HG03103 (cell line): ENCODE measurements at regions not wholly inside any gene's neighbourhood (a gene's known extent, or its start where the extent isn't known, plus 50 kb on each side); places are given as distances from the start of the nearest gene placed in this dataset.
"Not testable (repeated sequence)": the region's sequence is repeated elsewhere in the genome, so short reads cannot be mapped to it uniquely, and the experiment has no call there.

ENCODE experiments used
- ATAC-seq: cut with Tn5 transposase; IDR thresholded peaks from one replicate; pipeline ENCODE4 v1.9.1; 2021; ENCODE audit warnings: low read depth; ENCODE audit not compliant: unreplicated experiment

- ATAC-seq = no peak
Measured at GRCh38 chr1:47680815-47681475, 243.1 kb downstream of the FOXD2 start.

- no peak for ATAC-seq
Measured at GRCh38 chr1:47681735-47682134, 243.9 kb downstream of the FOXD2 start.

- no peak for ATAC-seq
Measured at GRCh38 chr1:47682198-47682597, 244.4 kb downstream of the FOXD2 start.

DNA sequence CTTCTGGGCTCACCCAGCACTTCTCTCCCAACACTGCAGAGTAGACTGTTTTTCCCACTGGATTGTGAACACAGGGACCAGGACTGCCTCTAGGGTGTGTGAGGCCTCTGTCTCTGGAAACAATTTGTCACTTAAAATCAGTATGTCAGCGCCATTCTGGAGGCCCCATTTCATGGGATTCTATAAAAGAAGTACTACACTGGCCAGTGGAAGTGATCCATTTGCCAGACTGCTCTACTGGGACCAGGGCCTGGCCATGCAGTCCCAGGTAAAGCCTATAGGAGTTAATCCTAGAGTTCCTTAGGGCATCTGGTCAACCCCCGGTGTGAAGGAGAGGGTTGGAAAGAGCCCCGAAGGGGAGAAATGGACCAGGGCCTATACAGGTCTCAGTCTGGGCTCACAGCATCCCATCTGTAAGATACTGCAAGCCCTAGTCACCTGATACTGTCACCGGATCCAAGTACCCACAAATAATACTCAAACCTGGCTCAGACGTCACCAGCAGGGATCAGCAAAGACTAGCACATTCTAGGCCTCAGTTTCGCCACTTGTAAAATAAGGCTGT, 245.0 kb downstream of the FOXD2 start:
- ATAC-seq = no peak

DNA sequence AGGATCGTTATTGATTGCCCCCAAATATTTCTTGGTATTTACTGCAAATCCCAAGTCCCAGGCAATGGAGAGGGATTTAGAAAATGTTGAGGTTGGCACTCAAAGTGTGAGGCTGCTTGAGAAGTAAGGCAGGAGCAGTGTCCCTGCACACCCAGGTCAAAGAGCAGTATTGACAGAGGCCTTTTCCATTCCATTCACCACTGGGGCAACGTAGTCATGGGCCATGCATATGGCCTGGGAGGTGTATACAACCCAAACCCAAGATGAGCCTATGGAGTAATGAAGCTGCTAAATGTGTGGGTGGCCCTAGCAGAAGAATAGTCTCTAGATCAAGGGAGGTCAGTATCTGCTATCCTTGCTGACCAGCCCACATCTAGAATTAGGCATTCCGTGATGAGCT, 245.6 kb downstream of the FOXD2 start:
- ATAC-seq = no peak

- ATAC-seq = no peak
Measured at GRCh38 chr1:47684518-47684917, 246.7 kb downstream of the FOXD2 start.

GRCh38 chr1:47684964-47685762, 247.3 kb downstream of the FOXD2 start:
- ATAC-seq = no peak

GRCh38 chr1:47685763-47686066, 247.9 kb downstream of the FOXD2 start:
- no peak for ATAC-seq

- ATAC-seq = no peak
Measured at GRCh38 chr1:47686731-47687630, 249.1 kb downstream of the FOXD2 start.

DNA sequence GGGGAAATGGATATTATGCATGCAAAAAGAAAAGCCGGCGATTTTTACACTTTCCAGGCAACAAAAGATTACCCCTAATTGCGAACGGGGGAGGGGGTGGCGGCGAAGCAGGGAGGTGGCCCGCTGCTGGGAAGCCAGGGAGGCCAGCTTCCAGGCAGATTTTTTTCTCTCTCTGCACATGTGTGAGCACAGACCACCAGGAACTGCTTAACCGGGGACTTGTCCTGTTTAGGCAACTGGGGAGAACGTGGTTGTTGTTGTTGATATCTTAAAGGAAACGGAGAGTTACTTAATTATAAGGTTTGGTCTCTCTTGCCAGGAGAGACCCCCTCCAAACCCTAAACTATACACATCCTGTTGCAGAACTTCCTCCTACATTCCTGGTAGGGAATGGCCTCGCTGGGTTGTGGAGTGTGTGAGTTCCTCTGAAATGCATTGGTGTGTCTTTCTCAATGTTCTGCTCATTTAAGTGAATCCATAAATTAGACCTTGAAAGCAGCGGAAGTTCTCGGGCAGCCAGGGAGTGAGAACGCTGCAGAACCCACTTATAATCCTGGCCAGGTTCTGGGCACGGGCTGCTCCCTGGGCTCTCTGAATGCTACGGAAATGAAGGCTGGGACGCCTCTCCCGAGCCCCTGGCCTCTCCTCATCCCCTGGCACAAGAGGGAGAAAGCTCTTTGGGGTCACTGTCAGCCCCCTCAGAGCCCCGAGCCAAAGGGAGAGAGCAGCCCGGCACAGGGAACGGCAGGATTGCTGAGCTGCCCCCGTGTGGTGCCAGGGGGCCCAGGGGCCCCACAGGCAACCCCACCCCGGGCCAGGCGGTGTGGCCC, 250.0 kb downstream of the FOXD2 start:
- ATAC-seq = no peak

GRCh38 chr1:47688461-47689296, 250.8 kb downstream of the FOXD2 start:
- ATAC-seq = no peak

- ATAC-seq = no peak
Measured at GRCh38 chr1:47689894-47690293, 252.1 kb downstream of the FOXD2 start.

- no peak for ATAC-seq
Measured at GRCh38 chr1:47690341-47691250, 252.8 kb downstream of the FOXD2 start.

GRCh38 chr1:47691293-47691692, 253.4 kb downstream of the FOXD2 start:
- ATAC-seq = not testable (repeated sequence)

GRCh38 chr1:47692196-47692595, 254.4 kb downstream of the FOXD2 start:
- no peak for ATAC-seq

DNA sequence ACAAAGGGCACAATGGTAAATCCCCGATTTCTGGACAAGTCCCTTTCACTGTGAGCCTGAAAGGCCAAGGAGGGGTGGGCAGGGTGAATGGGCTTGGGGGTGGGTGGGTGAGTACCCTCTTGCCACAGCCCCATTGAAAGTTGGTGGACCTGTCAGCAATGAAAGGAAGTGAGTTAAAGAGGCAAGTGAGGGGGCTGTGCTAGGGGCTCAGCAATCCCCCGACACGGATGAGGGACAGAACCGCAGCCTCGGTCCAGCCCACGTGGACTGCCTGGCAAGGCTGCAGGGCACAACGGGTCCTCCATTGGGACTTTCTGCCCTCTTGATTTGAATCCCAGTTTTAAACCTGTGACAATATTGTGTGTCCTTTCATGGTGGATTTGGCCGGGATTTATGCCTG, 255.3 kb downstream of the FOXD2 start:
- ATAC-seq = no peak

DNA sequence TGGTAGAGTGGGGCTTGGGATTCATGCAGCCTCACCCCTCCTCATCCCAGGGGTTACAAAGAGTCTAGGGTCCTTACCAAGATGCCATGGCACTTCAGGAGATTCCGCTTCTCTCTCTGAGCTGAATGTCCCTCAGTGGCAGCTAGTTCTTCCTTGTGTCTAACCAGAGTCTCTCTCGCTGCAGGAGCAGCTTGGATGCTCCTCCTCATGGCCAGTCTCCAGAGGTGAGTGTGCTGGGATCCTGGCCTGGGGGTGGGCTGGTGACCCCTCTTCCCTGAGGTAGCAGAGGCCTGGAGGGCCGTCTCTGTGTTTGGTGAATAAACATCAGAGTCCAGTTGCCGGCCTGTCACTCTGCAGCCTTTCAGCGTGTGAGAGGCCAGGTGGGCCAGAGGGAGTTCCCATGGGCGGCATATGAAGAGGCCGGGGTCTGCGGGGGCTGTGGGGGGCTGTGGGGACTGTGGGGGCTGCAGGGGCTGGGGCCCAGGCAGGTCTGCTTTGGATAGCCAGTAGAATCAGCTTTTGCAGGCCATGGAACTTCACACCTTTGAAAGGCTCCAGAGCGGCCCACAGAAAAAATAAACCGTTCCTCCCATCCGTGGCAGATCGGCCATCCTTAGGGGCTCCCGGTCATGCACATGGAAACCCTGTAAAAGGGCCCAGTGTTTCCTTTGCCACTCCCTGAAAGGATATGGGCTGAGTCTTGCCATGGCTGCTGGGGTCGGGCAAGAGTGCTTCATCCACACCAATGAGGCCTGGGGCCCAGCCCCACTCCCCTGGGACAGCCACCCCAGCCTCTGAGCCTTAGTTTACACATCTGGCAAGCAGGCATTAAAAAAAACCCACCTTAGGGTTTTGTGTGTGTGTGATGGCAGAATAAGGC, 256.4 kb downstream of the FOXD2 start:
- ATAC-seq = no peak
